ENCODE measurements at regions not wholly inside any gene's neighbourhood (a gene's known extent, or its start where the extent isn't known, plus 50 kb on each side); places are given as distances from the start of the nearest gene placed in this dataset.
A peak's percentile ranks its signal among the peaks of the same experiment; 100 is the strongest.

DNA sequence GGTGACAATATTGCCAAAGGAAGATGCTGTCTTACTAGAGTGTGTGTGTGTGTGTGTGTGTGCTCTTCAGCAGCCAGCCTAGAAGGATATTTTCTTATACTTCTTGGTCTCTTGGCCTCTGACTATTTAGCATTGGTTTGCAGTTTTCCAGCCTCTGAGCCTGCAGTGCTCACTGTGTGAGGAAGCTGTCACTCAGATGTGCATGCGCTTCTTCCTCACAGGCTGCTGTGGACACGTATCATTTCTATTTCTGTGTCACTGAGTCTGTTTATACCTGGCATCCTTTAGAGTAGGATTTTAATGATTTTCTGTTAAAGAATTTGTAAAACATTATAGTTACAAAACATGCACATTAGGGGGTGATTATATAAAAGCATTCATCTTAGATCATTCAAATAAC is 83.3 kb downstream of the ALDH8A1 start:
- no TSS peak for BruUV-seq (replicated peaks)
- POLR2A ChIA-PET: no interaction called here
- Histone ChIP-seq H3K4me2 (ENCODE audit: insufficient read depth, low read length) (no peak overlapping the region), H3K27ac (ENCODE audit: insufficient read depth, low read depth, low read length) (no peak overlapping the region), H3K4me1 (ENCODE audit: control insufficient read depth, extremely low read depth, insufficient read depth, low read length) (no peaks in the 10 kb centered on the region), H3K9me1 (replicated peaks; ENCODE audit: control insufficient read depth, extremely low read depth, insufficient read depth, low read length) (no peaks in the 10 kb centered on the region), H3K79me2 (ENCODE audit: control insufficient read depth, insufficient read depth, low read length) (no peaks in the 10 kb centered on the region), H3K27me3 (ENCODE audit: control insufficient read depth in 2 of 2, insufficient read depth in 2 of 2, low read length in 2 of 2) (no peaks in the 10 kb centered on the region), H3K4me3 (replicated peaks in 1 of 3; ENCODE audit: insufficient read depth in 1 of 3, low read depth in 1 of 3, low read length in 3 of 3) (no peak overlapping the region), H4K20me1 (replicated peaks; ENCODE audit: control insufficient read depth, extremely low read depth, insufficient read depth, low read length) (no peaks in the 10 kb centered on the region), H2AFZ (ENCODE audit: low read depth, low read length) (no peak overlapping the region), H3K9ac (replicated peaks; ENCODE audit: extremely low read depth, insufficient read depth, low read length) (no peak overlapping the region), H3K9me3 (replicated peaks; ENCODE audit: control insufficient read depth, insufficient read depth, low read length) (no peaks in the 10 kb centered on the region), H3K36me3 (ENCODE audit: control insufficient read depth in 2 of 2, extremely low read depth in 1 of 2, insufficient read depth in 2 of 2, low read length in 2 of 2) (no peaks in the 10 kb centered on the region)
- CTCF ChIA-PET: no interaction called here
- intact Hi-C loops (cut with micrococcal nuclease) (no loop called here), dilution Hi-C loops (cut with MboI; ENCODE audit: extremely low pct_ligation_motif_present, low sequenced_read_pairs) (no loop called here)
- FAIRE-seq (peak; percentile 12), DNase-seq (ENCODE audit: low read depth, low spot score) (no peak)
- TF ChIP-seq POLR2A (IDR thresholded peaks at IDR 0.05; ENCODE audit: low read depth, low read length) (no peak), MYC (IDR thresholded peaks at IDR 0.05; ENCODE audit: low read depth, low read length) (no peak), JUN (IDR thresholded peaks at IDR 0.05; ENCODE audit: borderline replicate concordance, insufficient read depth, insufficient read length, low read depth) (no peak), POLR2AphosphoS5 (IDR thresholded peaks at IDR 0.05; ENCODE audit: insufficient read depth, low read depth, low read length) (no peak), EZH2 (IDR thresholded peaks at IDR 0.05; ENCODE audit: borderline replicate concordance, low read depth, low read length, severe bottlenecking) (no peak), FOS (IDR thresholded peaks at IDR 0.05; ENCODE audit: borderline replicate concordance, insufficient read depth, low read length) (no peak), GATA2 (IDR thresholded peaks at IDR 0.05; ENCODE audit: insufficient read depth, insufficient read length, low read depth, low read length) (no peak)
- TF ChIP-seq, protein P1, sequence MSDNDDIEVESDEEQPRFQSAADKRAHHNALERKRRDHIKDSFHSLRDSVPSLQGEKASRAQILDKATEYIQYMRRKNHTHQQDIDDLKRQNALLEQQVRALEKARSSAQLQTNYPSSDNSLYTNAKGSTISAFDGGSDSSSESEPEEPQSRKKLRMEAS (IDR thresholded peaks at IDR 0.05; ENCODE audit: insufficient read depth, insufficient read length): no peak
- TF ChIP-seq, protein P2, sequence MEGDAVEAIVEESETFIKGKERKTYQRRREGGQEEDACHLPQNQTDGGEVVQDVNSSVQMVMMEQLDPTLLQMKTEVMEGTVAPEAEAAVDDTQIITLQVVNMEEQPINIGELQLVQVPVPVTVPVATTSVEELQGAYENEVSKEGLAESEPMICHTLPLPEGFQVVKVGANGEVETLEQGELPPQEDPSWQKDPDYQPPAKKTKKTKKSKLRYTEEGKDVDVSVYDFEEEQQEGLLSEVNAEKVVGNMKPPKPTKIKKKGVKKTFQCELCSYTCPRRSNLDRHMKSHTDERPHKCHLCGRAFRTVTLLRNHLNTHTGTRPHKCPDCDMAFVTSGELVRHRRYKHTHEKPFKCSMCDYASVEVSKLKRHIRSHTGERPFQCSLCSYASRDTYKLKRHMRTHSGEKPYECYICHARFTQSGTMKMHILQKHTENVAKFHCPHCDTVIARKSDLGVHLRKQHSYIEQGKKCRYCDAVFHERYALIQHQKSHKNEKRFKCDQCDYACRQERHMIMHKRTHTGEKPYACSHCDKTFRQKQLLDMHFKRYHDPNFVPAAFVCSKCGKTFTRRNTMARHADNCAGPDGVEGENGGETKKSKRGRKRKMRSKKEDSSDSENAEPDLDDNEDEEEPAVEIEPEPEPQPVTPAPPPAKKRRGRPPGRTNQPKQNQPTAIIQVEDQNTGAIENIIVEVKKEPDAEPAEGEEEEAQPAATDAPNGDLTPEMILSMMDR (IDR thresholded peaks at IDR 0.05; ENCODE audit: extremely low read depth in 1 of 2, insufficient read depth in 1 of 2, low read depth in 1 of 2, low read length in 2 of 2): no peak

All from endothelial cell of umbilical vein (primary cell).